H9 (cell line): ENCODE measurements at regions not wholly inside any gene's neighbourhood (a gene's known extent, or its start where the extent isn't known, plus 50 kb on each side); places are given as distances from the start of the nearest gene placed in this dataset.

ENCODE experiments used
- DNase-seq: peaks from one replicate; pipeline ENCODE4 v3.0.0-alpha.2; 2017
- H2AFZ ChIP-seq: one replicate; pipeline ENCODE4 v1.6.1; 2013; ENCODE audit warnings: mild to moderate bottlenecking, low read length, control low read depth, moderate library complexity
- H2AK5ac ChIP-seq: 2 replicates; pipeline ENCODE4 v1.6.1; 2013; ENCODE audit warnings: low read length, control low read depth, mixed read lengths; ENCODE audit not compliant: insufficient read length
- H2BK120ac ChIP-seq: one replicate; pipeline ENCODE4 v1.6.1; 2013; ENCODE audit warnings: low read depth, mild to moderate bottlenecking, low read length, control low read depth, inconsistent platforms; ENCODE audit not compliant: poor library complexity, severe bottlenecking
- H2BK12ac ChIP-seq: 2 replicates; pipeline ENCODE4 v1.6.1; 2013; ENCODE audit warnings: low read length, control low read depth, mixed read lengths, low read depth; ENCODE audit not compliant: insufficient read length
- H2BK15ac ChIP-seq: 2 replicates; pipeline ENCODE4 v1.6.1; 2013; ENCODE audit warnings: low read depth, low read length, control low read depth
- H2BK20ac ChIP-seq: one replicate; pipeline ENCODE4 v1.6.1; 2013; ENCODE audit warnings: low read depth, mild to moderate bottlenecking, low read length, control low read depth, inconsistent platforms; ENCODE audit not compliant: poor library complexity, severe bottlenecking
- H2BK5ac ChIP-seq: 2 replicates; pipeline ENCODE4 v1.6.1; 2013; ENCODE audit warnings: low read length, control low read depth, mixed read lengths; ENCODE audit not compliant: insufficient read length
- H3K14ac ChIP-seq: 2 replicates; pipeline ENCODE4 v1.6.1; 2013; ENCODE audit warnings: low read length, control low read depth; ENCODE audit not compliant: insufficient read depth
- H3K18ac ChIP-seq: 2 replicates; pipeline ENCODE4 v1.6.1; 2013; ENCODE audit warnings: low read depth, mild to moderate bottlenecking, mixed read lengths, low read length, control low read depth; ENCODE audit not compliant: insufficient read length
- H3K23ac ChIP-seq: 2 replicates; pipeline ENCODE4 v1.6.1; 2013; ENCODE audit warnings: low read length, control low read depth, mixed read lengths, low read depth; ENCODE audit not compliant: insufficient read length
- H3K23me2 ChIP-seq: 2 replicates; pipeline ENCODE4 v1.6.1; 2013; ENCODE audit warnings: low read depth, mild to moderate bottlenecking, mixed read lengths, low read length, control low read depth; ENCODE audit not compliant: insufficient read length, poor library complexity, severe bottlenecking
- H3K27ac ChIP-seq: 2 replicates; pipeline ENCODE4 v1.5.1; 2013; ENCODE audit warnings: low read length, control low read depth, mixed read lengths, low read depth; ENCODE audit not compliant: insufficient read length
- H3K27me3 ChIP-seq: 2 replicates; pipeline ENCODE4 v1.6.1; 2013; ENCODE audit warnings: low read length, control low read depth, inconsistent platforms; ENCODE audit not compliant: insufficient read depth
- H3K4ac ChIP-seq: 2 replicates; pipeline ENCODE4 v1.6.1; 2013; ENCODE audit warnings: low read depth, mild to moderate bottlenecking, control low read depth, inconsistent platforms, low read length, moderate library complexity
- H3K4me1 ChIP-seq: 2 replicates; pipeline ENCODE4 v1.6.1; 2013; ENCODE audit warnings: low read length, control low read depth, inconsistent platforms; ENCODE audit not compliant: insufficient read depth
- H3K4me2 ChIP-seq: 2 replicates; pipeline ENCODE4 v1.6.1; 2013; ENCODE audit warnings: low read length, control low read depth, mixed read lengths; ENCODE audit not compliant: insufficient read length, insufficient read depth
- H3K56ac ChIP-seq: 2 replicates; pipeline ENCODE4 v1.6.1; 2013; ENCODE audit warnings: low read depth, mild to moderate bottlenecking, mixed read lengths, low read length, control low read depth; ENCODE audit not compliant: insufficient read length
- H3K79me1 ChIP-seq: 2 replicates; pipeline ENCODE4 v1.6.1; 2013; ENCODE audit warnings: low read depth, mild to moderate bottlenecking, moderate library complexity, low read length, control low read depth, inconsistent platforms; ENCODE audit not compliant: insufficient read depth, poor library complexity, severe bottlenecking
- H3K79me2 ChIP-seq: 2 replicates; pipeline ENCODE4 v1.6.1; 2013; ENCODE audit warnings: low read length, control low read depth, inconsistent platforms; ENCODE audit not compliant: insufficient read depth
- H3K9ac ChIP-seq: 2 replicates; pipeline ENCODE4 v1.6.1; 2013; ENCODE audit warnings: low read length, control low read depth, mixed read lengths; ENCODE audit not compliant: insufficient read length; ENCODE audit errors: extremely low read depth
- H3K9me3 ChIP-seq: one replicate; pipeline ENCODE4 v1.6.1; 2013; ENCODE audit warnings: low read depth, low read length, inconsistent platforms; ENCODE audit not compliant: control insufficient read depth
- H3T11ph ChIP-seq: one replicate; pipeline ENCODE4 v1.6.1; 2013; ENCODE audit warnings: mild to moderate bottlenecking, low read length, control low read depth, inconsistent platforms
- H4K20me1 ChIP-seq: one replicate; pipeline ENCODE4 v1.6.1; 2013; ENCODE audit not compliant: control insufficient read depth, insufficient read length, insufficient read depth
- H4K5ac ChIP-seq: 2 replicates; pipeline ENCODE4 v1.6.1; 2013; ENCODE audit warnings: low read depth, mild to moderate bottlenecking, mixed read lengths, low read length, control low read depth; ENCODE audit not compliant: insufficient read length
- H4K8ac ChIP-seq: replicated peaks from 2 replicates; pipeline ENCODE4 v1.6.1; 2013; ENCODE audit warnings: low read length, control low read depth, mixed read lengths, low read depth; ENCODE audit not compliant: insufficient read length
- H4K91ac ChIP-seq: 2 replicates; pipeline ENCODE4 v1.6.1; 2013; ENCODE audit warnings: low read depth, mild to moderate bottlenecking, moderate library complexity, mixed read lengths, low read length, control low read depth; ENCODE audit not compliant: insufficient read length
- H3K27ac Mint-ChIP-seq, 3 experiments: 2 replicates in 2 of 3; 3 replicates in 1 of 3; pipeline ENCODE4 v1.8.0; 2020 to 2021; ENCODE audit warnings: mixed read lengths in 3 of 3, mild to moderate bottlenecking in 1 of 3, moderate library complexity in 1 of 3
- H3K27me3 Mint-ChIP-seq: 2 replicates; pipeline ENCODE4 v1.8.0; 2021; ENCODE audit warnings: low read depth, mild to moderate bottlenecking, moderate library complexity, mixed read lengths
- H3K36me3 Mint-ChIP-seq, 3 experiments: 2 replicates in 2 of 3; 3 replicates in 1 of 3; pipeline ENCODE4 v1.8.0; 2020 to 2021; ENCODE audit warnings: low read depth in 3 of 3, mixed read lengths in 3 of 3; ENCODE audit not compliant: insufficient read depth in 1 of 3
- H3K4me1 Mint-ChIP-seq, 2 experiments: 2 replicates each; pipeline ENCODE4 v1.8.0; 2020; ENCODE audit warnings: mixed read lengths in 2 of 2
- H3K4me3 Mint-ChIP-seq, 2 experiments: 2 replicates in 1 of 2; 3 replicates in 1 of 2; pipeline ENCODE4 v1.8.0; 2020 to 2021; ENCODE audit warnings: mild to moderate bottlenecking in 2 of 2, mixed read lengths in 2 of 2, moderate library complexity in 1 of 2
- H3K9me3 Mint-ChIP-seq, 2 experiments: 2 replicates in 1 of 2; 3 replicates in 1 of 2; pipeline ENCODE4 v1.8.0; 2020; ENCODE audit warnings: mild to moderate bottlenecking in 2 of 2, mixed read lengths in 2 of 2, moderate library complexity in 1 of 2
- WGBS: extraction: QIAGEN DNeasy Blood & Tissue Kit; methylation state at CpG from one replicate; pipeline ENCODE4 v1.1.7; 2013; ENCODE audit warnings: missing lambda C conversion rate, low lambda C conversion rate, mixed read lengths; ENCODE audit not compliant: insufficient read length; ENCODE audit errors: extremely low coverage; 5-methylcytosine and 5-hydroxymethylcytosine counted together
- TF ChIP-seq, protein P1 (sequence below): fragments of 200-600 bp; sonication (generic); conservative IDR thresholded peaks from 3 replicates; pipeline ENCODE4 v1.8.0; 2021; ENCODE audit warnings: antibody characterized with exemption, mild to moderate bottlenecking

DNA sequence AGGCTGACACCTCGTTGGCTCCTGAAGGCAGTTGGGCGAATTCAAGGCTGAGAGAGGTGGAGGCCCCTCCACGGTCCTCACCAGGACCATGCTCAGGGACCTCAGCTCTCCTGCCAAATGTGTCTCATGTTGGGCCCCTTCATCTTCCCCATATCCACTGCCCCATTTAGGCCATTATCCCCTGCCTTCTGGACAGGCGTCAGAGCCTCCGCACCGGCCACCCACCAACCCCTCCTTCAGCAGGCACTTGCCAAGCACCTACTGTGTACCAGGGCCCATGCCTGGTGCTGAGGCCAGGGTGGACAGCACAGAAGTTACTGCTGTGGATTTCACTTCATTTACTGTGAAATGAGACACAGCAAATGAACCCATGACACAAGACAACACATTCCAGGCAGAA, 325.8 kb downstream of the MATN1 start:
- Mint-ChIP-seq H3K4me1 (no peaks in the 10 kb centered on the region), H3K27ac (no peak overlapping the region), H3K27me3 (peaks cover 11% of the 10 kb centered on the region), H3K36me3 (no peaks in the 10 kb centered on the region), H3K4me3 (no peak overlapping the region), H3K9me3 (no peaks in the 10 kb centered on the region; a peak in 2 of 5 replicates)
- Histone ChIP-seq H3K27ac (no peak overlapping the region), H2AK5ac (no peak overlapping the region), H4K20me1 (no peaks in the 10 kb centered on the region), H2BK12ac (no peak overlapping the region), H4K5ac (no peak overlapping the region), H3K9me3 (no peaks in the 10 kb centered on the region), H3K4me2 (no peak overlapping the region), H3K23me2 (no peaks in the 10 kb centered on the region), H3K14ac (no peak overlapping the region), H3K79me1 (no peaks in the 10 kb centered on the region), H3K4me1 (no peaks in the 10 kb centered on the region), H2BK20ac (no peak overlapping the region), H3T11ph (no peak overlapping the region), H3K9ac (no peak overlapping the region), H3K27me3 (no peaks in the 10 kb centered on the region), H3K4ac (no peak overlapping the region), H2BK15ac (no peak overlapping the region), H4K8ac (no peak overlapping the region), H2BK5ac (no peak overlapping the region), H2BK120ac (no peak overlapping the region), H4K91ac (no peak overlapping the region), H3K79me2 (no peaks in the 10 kb centered on the region), H3K56ac (no peak overlapping the region), H2AFZ (no peak overlapping the region), H3K18ac (no peak overlapping the region), H3K23ac (no peak overlapping the region)
- WGBS = no CpG with 5 or more reads among the region's 6 CpGs
- DNase-seq = no peak
- TF ChIP-seq, protein P1, sequence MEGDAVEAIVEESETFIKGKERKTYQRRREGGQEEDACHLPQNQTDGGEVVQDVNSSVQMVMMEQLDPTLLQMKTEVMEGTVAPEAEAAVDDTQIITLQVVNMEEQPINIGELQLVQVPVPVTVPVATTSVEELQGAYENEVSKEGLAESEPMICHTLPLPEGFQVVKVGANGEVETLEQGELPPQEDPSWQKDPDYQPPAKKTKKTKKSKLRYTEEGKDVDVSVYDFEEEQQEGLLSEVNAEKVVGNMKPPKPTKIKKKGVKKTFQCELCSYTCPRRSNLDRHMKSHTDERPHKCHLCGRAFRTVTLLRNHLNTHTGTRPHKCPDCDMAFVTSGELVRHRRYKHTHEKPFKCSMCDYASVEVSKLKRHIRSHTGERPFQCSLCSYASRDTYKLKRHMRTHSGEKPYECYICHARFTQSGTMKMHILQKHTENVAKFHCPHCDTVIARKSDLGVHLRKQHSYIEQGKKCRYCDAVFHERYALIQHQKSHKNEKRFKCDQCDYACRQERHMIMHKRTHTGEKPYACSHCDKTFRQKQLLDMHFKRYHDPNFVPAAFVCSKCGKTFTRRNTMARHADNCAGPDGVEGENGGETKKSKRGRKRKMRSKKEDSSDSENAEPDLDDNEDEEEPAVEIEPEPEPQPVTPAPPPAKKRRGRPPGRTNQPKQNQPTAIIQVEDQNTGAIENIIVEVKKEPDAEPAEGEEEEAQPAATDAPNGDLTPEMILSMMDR = no peak
